Fibroblast of the aortic adventitia (primary cell): ENCODE measurements at regions not wholly inside any gene's neighbourhood (a gene's known extent, or its start where the extent isn't known, plus 50 kb on each side); places are given as distances from the start of the nearest gene placed in this dataset.

ENCODE experiments used
- DNase-seq: peaks from one replicate; pipeline ENCODE4 v3.0.0-alpha.2; 2010; ENCODE audit warnings: low read depth
- H3K4me3 ChIP-seq: 2 replicates; pipeline ENCODE4 v1.5.1; 2011; ENCODE audit warnings: low read depth, mild to moderate bottlenecking, control low read depth, low read length, moderate library complexity
- CTCF ChIP-seq: IDR thresholded peaks from 2 replicates; pipeline ENCODE4 v1.5.1; 2011; ENCODE audit warnings: mild to moderate bottlenecking, low read length, control low read depth, inconsistent platforms; ENCODE audit not compliant: insufficient read depth

DNA sequence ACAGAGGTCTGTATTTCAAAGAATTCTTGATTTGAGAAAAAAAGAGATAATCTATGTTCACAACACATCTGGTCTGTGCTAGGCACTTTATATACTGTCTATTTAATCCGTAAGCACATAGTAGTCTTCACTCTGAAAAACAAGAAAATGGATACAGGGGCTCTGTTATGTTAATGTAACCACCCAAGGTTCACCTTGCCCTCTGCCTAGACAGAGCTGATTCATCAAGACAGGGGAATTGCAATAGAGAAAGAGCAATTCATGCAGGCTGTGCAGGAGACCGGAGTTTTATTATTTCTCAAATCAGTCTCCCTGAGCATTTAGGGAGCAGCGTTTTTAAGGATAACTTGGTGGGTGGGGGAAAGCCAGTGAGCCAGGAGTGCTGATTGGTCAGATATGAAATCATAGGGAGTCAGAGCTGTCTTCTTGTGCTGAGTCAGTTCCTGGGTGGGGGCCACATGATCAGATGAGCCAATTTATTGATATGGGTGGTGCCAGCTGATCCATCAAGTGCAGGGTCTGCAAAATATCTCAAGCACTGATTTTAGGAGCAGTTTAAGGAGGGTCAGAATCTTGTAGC lies 92.9 kb upstream of the TNIP3 start:
- no peak overlapping the region for H3K4me3 ChIP-seq
- no peak for TF ChIP-seq CTCF
- DNase-seq, result no peak

DNA sequence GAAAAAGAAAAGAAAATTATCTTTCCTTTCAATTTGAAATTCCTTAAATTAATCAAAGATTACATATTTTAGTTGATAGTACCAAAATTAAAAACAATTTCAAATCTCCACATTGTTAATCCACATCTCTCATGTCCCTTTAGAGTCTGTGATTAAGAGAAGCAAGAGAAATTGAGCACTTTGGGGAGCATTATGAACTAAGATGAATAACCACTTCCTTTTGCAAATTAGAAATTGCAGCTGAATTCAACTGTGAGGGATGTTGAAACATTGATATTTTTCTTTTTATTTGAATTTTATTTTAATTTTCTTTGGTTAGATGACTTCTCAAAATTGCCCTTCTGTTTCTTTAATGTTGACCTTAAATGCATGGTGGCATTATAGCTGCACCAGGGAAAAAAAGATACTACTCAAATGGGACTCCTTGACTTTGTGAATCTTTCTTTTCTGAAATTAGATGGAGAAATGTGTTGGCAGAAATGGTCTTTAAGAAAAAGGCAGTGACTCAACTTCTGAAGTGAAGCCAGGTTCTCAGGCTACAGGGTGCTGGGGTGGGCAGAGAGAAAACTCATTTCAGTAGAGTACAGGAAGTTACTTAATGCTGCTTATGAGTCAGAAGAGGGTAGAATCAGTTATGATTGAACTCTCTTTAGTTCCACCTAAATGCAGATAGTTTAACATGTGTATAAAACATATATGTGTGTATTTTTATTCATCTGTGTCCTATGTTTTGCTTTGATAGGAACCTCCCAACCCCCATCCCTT lies 92.0 kb upstream of the TNIP3 start:
- no peak overlapping the region for H3K4me3 ChIP-seq
- TF ChIP-seq CTCF, result no peak
- peak; percentile 93 for DNase-seq

- DNase-seq, result no peak
- TF ChIP-seq CTCF, result no peak
- H3K4me3 ChIP-seq, result no peak overlapping the region
These were observed 89.8 kb upstream of the TNIP3 start for GRCh38 chr4:121253961-121254360.

DNA sequence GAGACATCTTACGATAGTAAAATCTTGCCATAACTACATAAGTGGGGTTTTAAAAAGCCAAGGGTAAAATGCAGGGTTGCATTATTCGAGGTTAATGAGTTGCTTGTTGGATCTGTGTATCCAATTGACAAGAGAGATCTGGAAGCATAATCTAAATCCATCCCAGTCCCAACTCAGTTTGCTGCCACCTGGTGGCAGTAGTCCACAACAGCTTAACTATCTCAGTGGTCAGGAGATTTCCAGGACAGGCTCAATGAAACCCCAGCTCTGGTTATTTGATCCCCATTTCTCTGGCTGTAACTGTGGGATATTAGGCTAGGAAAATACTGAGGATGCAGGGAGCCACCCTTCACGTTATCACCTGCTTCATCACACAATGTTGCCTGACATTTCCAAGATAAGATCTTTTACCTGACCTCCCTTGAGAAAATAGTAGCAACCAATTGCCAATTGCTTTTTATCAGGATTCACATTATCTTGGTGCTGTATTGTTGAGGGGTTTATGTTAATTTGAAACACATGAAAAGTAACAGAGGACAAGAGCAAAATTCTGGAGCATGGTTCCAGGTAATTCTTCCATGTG lies 88.2 kb upstream of the TNIP3 start:
- peak; percentile 89 for TF ChIP-seq CTCF
- DNase-seq, result peak; percentile 71
- no peak overlapping the region for H3K4me3 ChIP-seq

DNA sequence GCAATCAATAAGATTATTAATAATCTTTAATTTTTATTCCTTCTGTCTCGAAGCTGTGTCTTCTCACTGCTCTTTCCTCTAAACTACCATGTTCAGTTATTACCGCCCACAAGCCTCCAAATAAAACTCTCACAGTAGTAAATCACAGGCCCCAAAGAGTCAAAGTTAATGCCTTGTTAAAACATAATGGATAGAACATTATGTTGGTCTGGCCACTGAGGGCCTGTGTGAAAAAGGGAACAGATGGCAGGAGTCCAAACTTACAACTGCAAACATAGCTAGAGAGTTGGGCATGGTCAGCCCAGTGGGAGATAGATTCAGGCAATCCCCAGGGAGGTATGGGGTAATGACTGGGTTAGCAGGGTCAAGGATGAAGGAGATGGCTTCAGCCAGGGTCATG lies 84.6 kb upstream of the TNIP3 start:
- no peak for DNase-seq
- no peak for TF ChIP-seq CTCF
- no peak overlapping the region for H3K4me3 ChIP-seq

- DNase-seq, result no peak
- TF ChIP-seq CTCF, result no peak
- no peak overlapping the region for H3K4me3 ChIP-seq
These were observed 82.6 kb upstream of the TNIP3 start for GRCh38 chr4:121246698-121247097.
